ENCODE measurements at regions not wholly inside any gene's neighbourhood (a gene's known extent, or its start where the extent isn't known, plus 50 kb on each side); places are given as distances from the start of the nearest gene placed in this dataset.
"Not testable (repeated sequence)": the region's sequence is repeated elsewhere in the genome, so short reads cannot be mapped to it uniquely, and the experiment has no call there.

GRCh38 chr6:168799067-168799466, 358.1 kb downstream of the SMOC2 start:
- no peak for DNase-seq

GRCh38 chr6:168796106-168796505, 355.1 kb downstream of the SMOC2 start:
- DNase-seq = no peak

GRCh38 chr6:168795611-168796010, 354.6 kb downstream of the SMOC2 start:
- DNase-seq = not testable (repeated sequence)

- DNase-seq = no peak
These were observed 353.5 kb downstream of the SMOC2 start for GRCh38 chr6:168794491-168794890.

GRCh38 chr6:168793649-168794048, 352.7 kb downstream of the SMOC2 start:
- DNase-seq = no peak

- no peak for DNase-seq
These were observed 350.9 kb downstream of the SMOC2 start for GRCh38 chr6:168791917-168792316.

GRCh38 chr6:168789699-168790098, 348.7 kb downstream of the SMOC2 start:
- DNase-seq = no peak

- no peak for DNase-seq
These were observed 344.9 kb downstream of the SMOC2 start for GRCh38 chr6:168785720-168786511.

- no peak for DNase-seq
These were observed 343.4 kb downstream of the SMOC2 start for GRCh38 chr6:168784426-168784825.

- DNase-seq = no peak
These were observed 342.7 kb downstream of the SMOC2 start for GRCh38 chr6:168783720-168784119.

GRCh38 chr6:168782187-168782751, 341.3 kb downstream of the SMOC2 start:
- DNase-seq = no peak

GRCh38 chr6:168778201-168778600, 337.2 kb downstream of the SMOC2 start:
- DNase-seq = no peak

- DNase-seq = no peak
These were observed 333.4 kb downstream of the SMOC2 start for GRCh38 chr6:168774381-168774780.

- DNase-seq = no peak
These were observed 332.8 kb downstream of the SMOC2 start for GRCh38 chr6:168773788-168774187.

GRCh38 chr6:168765752-168766151, 324.8 kb downstream of the SMOC2 start:
- no peak for DNase-seq

- DNase-seq = peak; percentile 43
These were observed 315.1 kb downstream of the SMOC2 start for GRCh38 chr6:168756009-168756634.

- DNase-seq = no peak
These were observed 305.7 kb downstream of the SMOC2 start for GRCh38 chr6:168746643-168747042.

- DNase-seq = no peak
These were observed 305.0 kb downstream of the SMOC2 start for GRCh38 chr6:168746013-168746412.

GRCh38 chr6:168744861-168745260, 303.9 kb downstream of the SMOC2 start:
- no peak for DNase-seq

GRCh38 chr6:168741942-168742782, 301.2 kb downstream of the SMOC2 start:
- no peak for DNase-seq

GRCh38 chr6:168741305-168741704, 300.3 kb downstream of the SMOC2 start:
- DNase-seq = no peak

- no peak for DNase-seq
These were observed 298.4 kb downstream of the SMOC2 start for GRCh38 chr6:168739381-168739780.

- no peak for DNase-seq
These were observed 296.5 kb downstream of the SMOC2 start for GRCh38 chr6:168737481-168737880.
